Fibroblast of mammary gland (primary cell): ENCODE measurements at regions not wholly inside any gene's neighbourhood (a gene's known extent, or its start where the extent isn't known, plus 50 kb on each side); places are given as distances from the start of the nearest gene placed in this dataset.
"Not testable (repeated sequence)": the region's sequence is repeated elsewhere in the genome, so short reads cannot be mapped to it uniquely, and the experiment has no call there.

ENCODE experiments used
- DNase-seq: peaks from one replicate; pipeline ENCODE4 v3.0.0-alpha.2; 2010; ENCODE audit warnings: low read depth
- H3K4me3 ChIP-seq: 2 replicates; pipeline ENCODE4 v1.5.1; 2011; ENCODE audit warnings: low read depth, mild to moderate bottlenecking, low read length, moderate library complexity; ENCODE audit not compliant: control insufficient read depth
- TF ChIP-seq, protein P1 (sequence below): conservative IDR thresholded peaks from 2 replicates; pipeline ENCODE4 v1.5.1; 2011; ENCODE audit warnings: low read depth, low read length, inconsistent platforms; ENCODE audit not compliant: control insufficient read depth, insufficient read depth

DNA sequence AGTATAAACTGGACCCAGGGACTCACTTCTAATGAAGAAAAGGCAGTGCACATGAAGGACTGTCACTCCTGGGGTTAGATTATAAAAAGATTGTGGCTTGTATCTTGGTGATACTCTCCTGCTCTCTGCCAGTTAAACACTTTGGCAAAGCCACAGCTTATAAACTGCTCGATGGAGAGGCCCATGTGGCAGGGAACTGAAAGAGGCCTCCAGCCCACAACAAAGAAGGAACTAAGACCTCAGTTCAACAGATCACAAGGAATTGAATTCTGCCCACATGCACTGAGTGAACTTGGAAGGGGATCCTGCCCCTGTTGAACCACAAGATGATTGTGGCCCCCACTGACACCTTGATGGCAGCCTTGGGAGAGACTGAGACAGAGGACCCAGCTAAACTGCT is 363.8 kb downstream of the CBLN4 start:
- H3K4me3 ChIP-seq: no peak overlapping the region
- TF ChIP-seq, protein P1, sequence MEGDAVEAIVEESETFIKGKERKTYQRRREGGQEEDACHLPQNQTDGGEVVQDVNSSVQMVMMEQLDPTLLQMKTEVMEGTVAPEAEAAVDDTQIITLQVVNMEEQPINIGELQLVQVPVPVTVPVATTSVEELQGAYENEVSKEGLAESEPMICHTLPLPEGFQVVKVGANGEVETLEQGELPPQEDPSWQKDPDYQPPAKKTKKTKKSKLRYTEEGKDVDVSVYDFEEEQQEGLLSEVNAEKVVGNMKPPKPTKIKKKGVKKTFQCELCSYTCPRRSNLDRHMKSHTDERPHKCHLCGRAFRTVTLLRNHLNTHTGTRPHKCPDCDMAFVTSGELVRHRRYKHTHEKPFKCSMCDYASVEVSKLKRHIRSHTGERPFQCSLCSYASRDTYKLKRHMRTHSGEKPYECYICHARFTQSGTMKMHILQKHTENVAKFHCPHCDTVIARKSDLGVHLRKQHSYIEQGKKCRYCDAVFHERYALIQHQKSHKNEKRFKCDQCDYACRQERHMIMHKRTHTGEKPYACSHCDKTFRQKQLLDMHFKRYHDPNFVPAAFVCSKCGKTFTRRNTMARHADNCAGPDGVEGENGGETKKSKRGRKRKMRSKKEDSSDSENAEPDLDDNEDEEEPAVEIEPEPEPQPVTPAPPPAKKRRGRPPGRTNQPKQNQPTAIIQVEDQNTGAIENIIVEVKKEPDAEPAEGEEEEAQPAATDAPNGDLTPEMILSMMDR: no peak
- no peak for DNase-seq

DNA sequence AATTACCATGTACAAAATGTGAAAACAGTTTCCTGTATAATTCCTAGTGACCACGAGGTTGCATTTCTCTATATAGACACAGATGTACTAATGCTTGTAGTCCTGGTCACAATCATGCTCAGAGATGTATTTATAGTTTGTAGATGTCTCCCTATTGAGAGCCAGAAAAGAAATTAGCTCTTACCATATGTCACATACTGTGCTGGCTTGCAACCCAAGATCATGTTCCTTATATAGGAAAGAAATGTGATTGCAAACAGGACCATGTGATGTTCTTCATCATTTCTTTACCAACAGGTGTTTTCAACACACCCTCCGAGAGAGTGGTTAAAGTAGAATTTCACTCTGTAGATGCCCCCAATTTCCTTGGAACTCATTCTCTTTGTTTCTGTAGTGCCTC is 369.4 kb downstream of the CBLN4 start:
- no peak overlapping the region for H3K4me3 ChIP-seq
- TF ChIP-seq, protein P1: no peak
- no peak for DNase-seq

DNA sequence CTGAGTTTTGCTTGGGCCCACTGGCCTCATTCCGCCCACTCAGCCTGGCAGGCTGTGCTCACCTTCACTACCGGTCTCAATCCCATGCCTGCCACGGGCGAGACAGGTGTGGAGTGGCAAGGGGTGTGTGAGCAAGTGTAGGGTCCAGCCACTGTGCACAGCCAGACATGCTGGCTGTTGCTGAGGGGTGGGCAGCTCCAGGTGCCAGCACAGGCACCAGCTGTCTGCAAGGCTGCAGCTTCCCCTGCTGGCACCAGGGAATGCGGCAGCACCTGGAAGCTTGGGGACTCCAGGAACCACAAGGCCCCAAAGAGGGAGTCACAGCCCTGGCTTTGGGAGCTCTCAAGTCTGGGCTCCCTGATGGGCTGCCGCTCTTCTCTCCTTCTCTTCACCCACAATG is 372.7 kb downstream of the CBLN4 start:
- TF ChIP-seq, protein P1: no peak
- no peak overlapping the region for H3K4me3 ChIP-seq
- DNase-seq: no peak

DNA sequence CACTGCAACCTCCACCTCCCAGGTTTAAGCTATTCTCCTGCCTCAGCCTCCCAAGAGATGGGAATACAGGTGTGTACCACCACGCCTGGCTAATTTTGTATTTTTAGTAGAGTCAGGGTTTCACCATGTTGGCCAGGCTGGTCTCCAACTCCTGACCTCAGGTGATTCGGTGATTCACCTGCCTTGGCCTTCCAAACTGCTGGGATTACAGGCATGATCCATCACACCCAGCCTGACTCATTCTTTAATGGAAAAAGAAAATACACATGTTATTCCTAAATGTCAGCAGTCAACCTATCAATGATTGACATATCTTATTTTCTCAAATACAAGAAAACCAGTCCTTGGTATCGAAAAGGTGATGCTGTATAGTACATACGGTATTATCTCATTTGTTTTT is 376.2 kb downstream of the CBLN4 start:
- not testable (repeated sequence) for DNase-seq, H3K4me3 ChIP-seq

DNA sequence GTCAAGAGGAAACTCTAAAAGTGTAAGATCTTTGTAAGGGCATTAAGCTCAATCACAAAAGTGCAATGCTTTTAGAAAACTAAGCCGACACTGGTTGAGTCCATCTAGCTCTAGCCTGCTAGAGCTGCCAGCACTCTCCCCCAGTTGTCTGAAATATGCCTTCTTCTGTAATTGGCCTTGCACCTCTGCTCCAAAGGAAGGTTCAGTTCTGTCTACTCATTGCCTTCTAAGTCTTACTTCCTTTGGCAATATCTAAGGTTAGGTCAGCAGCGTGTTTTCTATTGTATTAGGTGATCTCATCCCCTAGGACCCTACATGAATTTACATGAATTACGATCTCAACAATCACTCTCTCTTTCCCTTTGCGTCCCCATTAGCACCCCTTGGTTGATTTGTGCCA is 378.6 kb downstream of the CBLN4 start:
- DNase-seq: no peak
- H3K4me3 ChIP-seq: no peak overlapping the region
- TF ChIP-seq, protein P1: no peak

DNA sequence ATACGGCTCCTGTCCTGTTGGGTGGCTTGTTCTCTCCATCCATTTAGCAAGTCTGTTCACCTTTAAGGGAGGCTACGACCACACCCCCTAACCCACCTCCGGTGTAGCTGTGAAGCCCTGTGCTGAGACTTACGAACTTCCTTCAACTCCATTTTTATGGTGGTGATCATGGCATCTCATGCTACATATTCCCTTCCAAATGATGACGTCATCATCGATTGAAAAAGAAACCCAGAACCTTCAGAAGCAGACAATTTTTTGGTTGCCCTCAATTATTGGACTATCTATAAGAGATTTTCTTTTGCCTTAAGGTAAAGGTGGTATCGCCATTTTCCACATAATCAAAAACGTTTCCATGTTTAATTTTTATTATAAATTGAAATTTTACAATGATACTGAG is 389.0 kb downstream of the CBLN4 start:
- TF ChIP-seq, protein P1: no peak
- H3K4me3 ChIP-seq: no peak overlapping the region
- no peak for DNase-seq

DNA sequence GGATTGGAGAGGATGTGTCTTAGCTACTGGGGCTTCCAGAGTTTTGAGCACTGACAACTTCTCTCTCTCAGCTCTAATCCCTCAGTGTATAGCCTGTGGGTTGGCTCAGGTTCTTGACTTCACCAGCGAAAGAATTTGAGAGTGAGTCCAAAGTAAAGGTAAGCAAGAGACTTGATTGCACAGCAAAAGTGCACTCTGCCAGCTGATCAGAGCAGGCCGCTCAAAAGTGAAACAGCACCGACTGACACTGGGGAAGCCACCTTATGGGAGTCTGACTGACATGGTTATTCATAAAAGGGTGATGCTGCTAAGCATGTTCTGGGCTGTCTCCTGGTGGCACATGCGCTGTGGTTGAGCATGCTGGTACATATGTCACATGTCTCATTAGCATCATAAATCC is 389.5 kb downstream of the CBLN4 start:
- no peak overlapping the region for H3K4me3 ChIP-seq
- TF ChIP-seq, protein P1: no peak
- DNase-seq: no peak
